Head of caudate nucleus (tissue), 42 donors: ENCODE measurements at regions not wholly inside any gene's neighbourhood (a gene's known extent, or its start where the extent isn't known, plus 50 kb on each side); places are given as distances from the start of the nearest gene placed in this dataset.
"Not testable (repeated sequence)": the region's sequence is repeated elsewhere in the genome, so short reads cannot be mapped to it uniquely, and the experiment has no call there.

Experiments used
- DNase-seq, 42 donors: peaks; one replicate each; pipeline versions ENCODE4 v3.0.0 to v3.0.0-alpha.2; 2020 to 2021; ENCODE audit warnings: mixed read lengths in 7 of 42
- intact Hi-C: fragments of 100-400 bp; cut with DNase I; formaldehyde crosslinking; loops from one replicate; pipeline ENCODE4 v1.15.0; 2022

DNA sequence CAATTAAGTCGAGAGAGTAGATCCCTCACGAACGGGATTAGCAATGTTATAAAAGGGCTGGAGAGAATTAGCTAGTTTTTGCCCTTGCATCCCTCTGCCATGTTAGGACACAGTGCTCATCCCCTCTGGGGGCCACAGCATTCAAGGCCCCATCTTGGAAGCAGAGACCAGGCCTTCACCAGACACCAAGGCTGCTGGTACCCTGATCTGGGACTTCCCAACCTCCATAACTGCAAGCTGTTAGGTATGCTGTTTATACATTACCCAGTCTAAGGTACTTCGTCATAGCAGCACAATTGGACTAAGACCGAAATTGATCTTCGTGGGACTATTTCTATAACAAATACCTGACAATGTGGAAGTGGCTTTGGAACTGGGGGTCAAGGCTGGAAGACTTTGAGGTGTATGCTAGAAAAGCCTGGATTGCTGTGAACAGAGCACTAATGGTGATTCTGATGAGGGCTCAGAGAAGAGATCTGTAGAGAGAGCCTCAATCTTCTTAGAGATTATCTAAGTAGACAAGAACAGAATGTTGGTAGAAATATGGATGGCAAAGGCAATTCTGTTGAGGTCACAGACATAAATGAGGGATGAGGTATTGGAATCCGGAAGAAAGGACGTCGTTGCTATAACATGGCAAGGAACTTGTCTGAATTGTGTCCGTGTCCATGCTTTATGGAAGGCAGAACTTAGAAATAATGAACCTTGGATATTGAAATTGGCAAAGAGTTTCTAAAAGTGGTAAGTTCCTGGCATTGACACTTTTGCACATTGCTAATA is 83.8 kb upstream of the KIF26B start:
- intact Hi-C loops: no loop called here
- no peak for DNase-seq

DNA sequence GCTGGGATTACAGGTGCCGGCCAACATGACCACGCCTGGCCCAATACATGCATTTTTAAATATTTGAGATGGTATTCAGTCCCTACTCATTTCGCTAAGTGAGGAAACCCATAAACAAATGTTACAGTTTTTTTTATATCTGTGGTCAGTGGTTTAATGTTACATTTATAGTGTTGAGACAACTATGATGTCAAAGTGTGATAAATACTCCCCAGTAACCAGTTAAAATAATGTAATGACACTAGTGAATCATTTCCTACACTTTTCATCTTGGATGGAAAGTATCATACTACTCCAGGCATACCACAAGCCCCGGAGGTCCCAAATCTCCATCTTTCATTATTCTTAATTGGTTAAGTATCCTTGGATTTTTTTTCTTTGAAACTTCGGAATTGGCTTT is 87.5 kb upstream of the KIF26B start:
- intact Hi-C loops: no loop called here
- no peak for DNase-seq

DNA sequence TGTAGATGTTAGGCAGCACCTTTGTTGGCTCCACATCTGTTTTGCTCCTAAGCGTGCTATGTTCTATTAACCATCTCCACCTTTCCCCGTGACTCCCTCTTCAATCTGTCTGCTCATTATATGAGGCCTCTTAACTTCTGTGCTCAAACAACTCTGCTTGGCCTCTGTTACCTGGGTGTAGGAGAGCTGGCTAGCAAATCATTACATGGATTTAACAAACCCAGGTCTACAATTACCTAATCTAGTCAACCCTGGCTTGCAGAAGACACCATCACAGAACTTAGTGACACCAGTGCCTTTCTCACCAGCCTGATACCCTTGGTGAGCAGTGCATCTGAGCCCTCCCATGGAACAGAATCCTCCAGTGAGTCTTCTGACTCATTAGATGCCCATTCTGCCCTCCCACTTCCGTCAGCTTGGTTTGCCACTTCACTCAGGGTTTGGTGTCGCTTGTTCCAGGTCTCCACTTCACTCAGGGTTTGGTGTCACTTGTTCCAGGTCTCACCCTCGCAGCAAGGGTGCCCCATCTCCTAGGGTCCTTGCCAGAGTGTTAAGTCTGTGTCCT is 92.0 kb upstream of the KIF26B start:
- DNase-seq: no peak
- intact Hi-C loops: no loop called here

DNA sequence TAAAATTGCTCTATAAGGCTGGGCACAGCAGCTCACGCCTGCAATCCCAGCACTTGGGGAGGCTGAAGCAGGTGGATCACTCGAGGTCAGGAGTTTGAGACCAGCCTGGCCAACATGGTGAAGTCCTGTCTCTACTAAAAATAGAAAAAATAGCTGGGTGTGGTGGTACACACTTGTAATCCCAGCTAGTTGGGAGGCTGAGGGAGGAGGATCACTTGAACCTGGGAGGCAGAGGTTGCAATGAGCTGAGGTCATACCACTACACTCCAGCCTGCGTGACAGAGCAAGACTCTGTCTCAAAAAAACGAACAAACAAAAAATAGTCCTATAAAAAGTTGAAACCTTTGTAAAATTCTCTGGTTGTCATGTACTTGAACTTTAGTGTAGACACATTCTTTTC is 93.0 kb upstream of the KIF26B start:
- DNase-seq, intact Hi-C loops: not testable (repeated sequence)

DNA sequence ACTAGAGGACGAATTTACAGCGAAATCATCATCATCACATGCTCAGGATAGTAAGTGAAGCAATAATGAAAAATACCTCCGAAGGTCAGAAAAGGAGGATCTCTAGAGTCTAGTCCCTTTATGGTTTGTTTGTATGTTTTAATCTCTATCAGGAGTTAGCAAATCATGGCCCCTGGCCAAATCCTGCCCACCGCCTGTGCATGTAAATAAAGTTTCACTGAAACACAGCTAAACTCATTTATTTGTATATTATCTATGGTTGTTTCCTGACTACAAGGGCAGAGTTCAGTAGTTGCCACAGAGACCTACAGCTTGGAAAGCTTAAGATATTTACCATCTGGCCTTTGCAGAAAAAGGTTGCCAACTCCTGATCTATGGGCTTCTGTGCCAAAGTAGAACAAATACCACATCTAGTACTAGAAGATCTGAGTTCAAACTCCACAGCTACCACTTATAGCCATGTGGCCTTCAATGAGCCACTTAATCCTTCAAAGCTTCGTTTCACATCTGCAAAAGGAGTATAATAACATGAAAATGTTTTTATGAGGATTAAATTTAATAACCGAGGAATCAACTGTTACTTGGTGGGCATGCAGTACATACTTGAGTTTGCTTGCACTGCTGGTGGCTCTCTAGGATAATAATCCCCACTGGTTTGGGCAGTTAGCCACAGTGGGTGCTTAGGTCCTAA is 94.0 kb upstream of the KIF26B start:
- no peak for DNase-seq
- intact Hi-C loops: no loop called here

DNA sequence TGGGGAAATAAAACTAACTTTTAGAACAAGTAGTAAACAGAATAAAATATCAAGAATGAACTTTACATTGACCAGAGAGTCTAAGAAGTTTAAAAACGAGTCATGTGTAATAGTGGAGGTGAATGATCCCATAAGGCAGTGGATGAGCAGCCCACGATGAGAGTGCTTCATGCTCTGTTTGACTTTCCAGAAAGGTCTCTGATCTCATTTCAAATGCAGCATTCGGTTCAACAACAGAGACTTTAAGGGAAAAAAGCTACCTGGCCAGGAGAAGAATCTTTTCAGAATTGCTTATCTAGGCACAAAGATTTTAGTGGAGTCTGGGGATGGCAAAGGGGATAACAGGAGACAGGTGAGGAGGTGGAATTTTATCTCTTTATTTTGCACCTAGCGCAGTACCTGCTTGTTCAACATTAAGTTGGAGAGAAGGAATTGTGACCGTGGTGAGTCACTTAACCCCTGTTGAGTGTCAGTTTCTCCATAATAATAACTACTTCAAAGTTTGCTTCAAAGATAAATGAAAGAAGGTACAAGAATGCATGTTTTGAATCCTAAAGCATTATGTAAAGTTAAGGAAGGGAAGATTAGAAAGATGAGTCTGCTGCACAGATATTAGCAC is 94.9 kb upstream of the KIF26B start:
- DNase-seq: no peak
- intact Hi-C loops: no loop called here

DNA sequence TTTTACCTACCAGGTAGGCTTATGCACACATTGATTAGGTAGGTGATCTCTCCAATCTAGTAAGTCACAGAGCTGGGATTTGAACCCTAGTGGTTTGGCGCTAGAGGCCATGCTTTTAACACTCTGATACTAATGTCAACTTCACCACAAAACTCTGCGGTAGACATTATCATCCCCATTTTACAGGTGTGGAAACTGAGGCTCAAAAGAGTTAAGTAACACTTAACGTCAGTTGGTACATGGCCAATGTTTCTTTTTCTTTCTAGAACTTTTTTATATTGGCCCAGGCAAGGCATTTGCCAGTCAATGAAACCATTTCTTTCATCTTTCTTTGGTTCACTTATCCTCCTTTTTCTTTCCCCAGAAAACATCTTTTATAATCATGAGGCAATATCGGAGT is 95.9 kb upstream of the KIF26B start:
- intact Hi-C loops: no loop called here
- no peak for DNase-seq

DNA sequence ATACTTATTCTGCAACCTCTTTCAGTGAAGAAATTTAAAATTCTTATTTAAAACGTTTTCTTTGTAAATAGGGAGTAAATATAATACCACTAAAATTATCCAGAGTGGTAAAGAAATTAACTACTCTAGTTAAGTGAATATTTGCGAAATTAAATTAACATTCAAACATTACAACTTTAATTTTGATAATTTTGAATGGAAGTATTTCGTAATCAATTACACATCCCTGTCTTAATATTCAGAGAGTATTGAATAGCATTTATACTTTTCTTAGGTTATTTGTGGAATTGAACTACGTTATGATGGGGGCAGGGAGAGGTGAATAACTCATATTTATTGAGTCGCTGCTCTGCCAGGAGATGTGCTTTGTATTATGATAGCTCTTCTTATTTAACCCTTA is 96.3 kb upstream of the KIF26B start:
- DNase-seq: no peak
- intact Hi-C loops: no loop called here

DNA sequence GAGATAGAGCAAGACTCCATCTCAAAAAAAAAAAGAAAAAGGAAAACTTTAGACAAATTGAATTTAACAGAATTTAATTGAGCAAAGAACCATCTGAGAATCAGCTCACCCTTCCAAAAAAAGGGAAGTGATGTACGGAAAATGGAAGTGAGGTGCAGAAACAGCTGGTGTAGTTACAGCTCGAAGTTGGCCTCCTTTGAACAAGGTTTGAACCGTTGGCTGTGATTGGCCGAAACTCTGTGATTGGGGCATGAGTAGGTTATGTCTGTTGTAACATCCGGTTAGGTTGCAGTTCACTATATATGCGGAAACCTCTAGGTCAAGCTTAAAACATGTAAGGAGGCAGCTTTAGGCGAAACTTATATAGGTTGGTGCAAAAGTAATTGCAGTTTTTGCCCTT is 97.9 kb upstream of the KIF26B start:
- intact Hi-C loops: no loop called here
- DNase-seq: no peak

DNA sequence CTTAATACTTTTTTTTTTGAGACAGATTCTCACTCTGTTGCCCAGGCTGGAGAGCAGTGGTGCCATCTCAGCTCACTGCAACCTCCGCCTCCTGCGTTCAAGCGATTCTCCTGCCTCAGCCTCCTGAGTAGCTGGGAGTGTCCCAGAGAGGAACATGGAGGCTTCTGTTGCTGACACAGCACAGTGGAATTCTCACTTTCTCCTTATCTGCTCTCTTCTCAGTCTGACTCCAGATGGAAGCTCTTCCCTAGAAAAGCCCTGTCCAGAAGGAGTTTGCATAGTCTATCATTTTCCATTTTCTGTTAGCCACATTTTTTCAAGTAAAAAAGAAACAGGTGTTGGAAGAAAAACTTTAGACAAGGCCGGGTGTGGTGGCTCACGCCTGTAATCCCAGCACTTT is 98.5 kb upstream of the KIF26B start:
- intact Hi-C loops, DNase-seq: not testable (repeated sequence)

DNA sequence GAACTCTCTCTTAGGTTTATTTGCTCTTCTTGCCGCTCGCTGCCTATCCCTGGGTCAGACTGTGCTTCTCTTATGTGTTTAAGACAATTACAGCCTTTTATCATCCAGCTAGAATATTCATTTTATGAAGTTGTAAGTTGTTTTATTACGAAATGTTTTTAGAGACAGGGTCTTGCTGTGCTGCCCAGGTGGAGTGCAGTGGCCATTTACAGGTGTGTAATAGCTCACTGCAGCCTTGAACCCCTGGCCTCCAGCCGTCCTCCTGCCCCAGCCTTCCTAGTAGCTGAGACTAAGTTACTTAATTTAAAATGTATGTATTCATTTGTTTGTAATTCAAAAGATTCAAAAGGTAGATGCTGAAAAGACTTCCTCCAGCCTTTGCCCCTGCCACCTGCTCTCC is 99.0 kb upstream of the KIF26B start:
- DNase-seq: no peak
- intact Hi-C loops: no loop called here

DNA sequence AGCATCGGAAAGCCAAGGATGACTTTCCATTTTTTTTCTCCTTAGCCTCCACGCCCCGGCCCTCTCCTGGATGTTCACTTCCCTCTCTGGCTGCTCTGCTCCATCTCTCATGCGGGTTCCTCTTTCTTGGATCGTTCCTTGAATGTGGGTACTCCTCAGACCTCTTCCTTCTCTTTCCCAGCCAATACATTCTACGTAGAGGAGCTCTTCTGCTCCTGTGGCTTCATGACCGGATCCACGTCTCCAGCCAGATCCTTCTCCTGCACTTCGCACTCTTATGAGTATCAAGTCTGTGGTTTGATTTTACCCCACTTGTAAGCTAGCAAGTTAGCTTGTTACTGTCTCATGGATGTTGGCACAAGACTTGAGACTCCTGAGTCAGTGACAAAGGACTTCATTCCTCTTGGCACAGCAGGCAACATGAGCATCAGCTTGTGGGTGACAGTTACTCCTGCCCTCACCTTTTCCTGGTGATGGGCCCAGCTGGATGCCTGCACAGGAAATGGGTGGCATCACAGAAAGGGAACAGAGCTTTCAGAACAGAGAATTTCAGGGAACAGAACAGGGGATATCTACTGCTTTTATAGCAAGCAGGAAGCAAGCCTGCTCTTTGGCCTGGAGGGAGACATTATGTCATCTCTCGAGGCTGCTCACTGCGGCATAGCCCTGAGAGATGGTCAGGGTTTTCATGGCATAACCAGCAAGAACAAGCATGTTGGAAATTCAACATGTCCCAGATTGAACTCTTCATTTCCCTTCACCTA is 100.1 kb upstream of the KIF26B start:
- intact Hi-C loops: no loop called here
- DNase-seq: peak in 1 of 42 donors; percentile 1

DNA sequence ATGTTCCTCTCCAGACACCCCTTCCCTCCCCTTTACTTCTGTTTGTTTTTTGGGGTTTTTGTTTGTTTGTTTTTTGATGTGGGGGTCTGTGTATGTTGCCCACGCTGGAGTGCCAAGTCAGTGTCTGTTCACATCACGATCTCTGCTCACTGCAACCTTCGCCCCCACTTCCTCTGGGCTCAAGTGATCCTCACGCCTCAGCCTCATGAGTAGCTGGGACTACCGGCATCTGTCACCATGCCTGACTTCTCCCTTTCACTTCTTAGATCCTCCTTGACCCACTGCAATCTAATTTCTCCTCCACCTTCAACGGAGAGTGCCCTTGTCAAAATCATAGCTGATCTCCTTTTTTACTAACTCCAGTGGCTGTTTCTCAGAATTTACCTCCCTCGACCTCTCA is 100.7 kb upstream of the KIF26B start:
- DNase-seq: peak in 5 of 42 donors; percentile 9 to 36 (median 16)
- intact Hi-C loops: no loop called here

DNA sequence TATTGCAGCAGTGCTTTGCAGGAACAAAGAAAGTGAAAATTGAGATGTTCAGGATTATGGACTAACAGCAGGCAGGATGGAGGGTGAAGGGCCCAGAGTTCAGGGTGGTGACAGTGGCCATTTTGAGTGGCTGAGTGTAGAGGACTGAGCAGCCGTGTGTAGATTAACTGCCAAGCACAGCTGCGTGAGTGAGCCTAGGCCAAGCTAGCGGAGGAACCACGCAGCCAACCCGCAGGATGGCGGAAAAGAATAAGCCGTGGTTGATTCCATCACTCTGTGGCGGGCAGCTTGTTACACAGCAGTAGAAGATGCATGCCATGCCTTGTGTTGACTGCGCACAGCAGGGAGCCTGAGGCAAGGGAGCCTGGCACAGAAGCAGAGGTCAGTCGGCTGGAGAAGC is 102.5 kb upstream of the KIF26B start:
- no peak for DNase-seq
- intact Hi-C loops: no loop called here

DNA sequence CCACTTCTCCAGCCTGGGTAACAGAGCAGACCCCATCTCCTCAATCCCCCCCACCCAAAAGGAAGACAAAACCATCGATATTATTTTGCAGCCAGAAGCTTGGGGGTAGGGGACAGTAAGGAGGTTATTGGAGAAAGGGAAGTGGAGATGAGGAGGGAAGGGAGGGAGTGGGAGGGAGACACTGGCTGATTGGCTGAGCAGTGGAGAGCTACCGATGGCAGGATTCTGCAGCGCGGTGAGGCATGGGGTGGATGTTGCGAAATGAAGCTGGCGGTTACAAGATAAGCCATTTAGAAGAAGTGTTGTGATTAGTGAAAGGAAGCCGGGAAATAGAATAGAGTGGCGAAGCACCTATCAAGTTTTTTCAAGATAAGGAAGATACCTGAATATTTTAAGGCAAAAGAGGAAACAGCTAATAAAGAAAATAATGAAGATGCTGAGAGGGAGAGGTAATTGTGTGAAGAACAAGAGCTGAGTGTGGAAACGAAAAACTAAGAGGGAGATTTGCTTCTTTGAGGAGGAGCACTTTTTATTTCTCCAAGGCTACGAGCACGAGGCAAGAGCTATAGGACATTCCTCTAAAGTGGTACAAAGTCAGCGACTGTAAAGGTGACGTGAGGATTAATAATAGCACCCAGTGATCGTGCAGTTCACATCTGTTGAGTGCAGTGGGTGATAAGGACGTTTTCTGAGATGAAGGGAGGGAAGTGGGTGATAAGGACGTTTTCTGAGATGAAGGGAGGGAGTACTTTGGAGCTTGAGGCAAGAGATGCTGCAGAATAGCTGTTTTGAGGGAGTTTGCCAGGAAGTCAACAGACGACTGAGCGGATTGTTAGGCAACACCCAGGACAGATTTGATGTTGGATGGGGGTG is 103.2 kb upstream of the KIF26B start:
- intact Hi-C loops: no loop called here
- DNase-seq: peak in 38 of 42 donors; percentile 21 to 79 (median 52)

DNA sequence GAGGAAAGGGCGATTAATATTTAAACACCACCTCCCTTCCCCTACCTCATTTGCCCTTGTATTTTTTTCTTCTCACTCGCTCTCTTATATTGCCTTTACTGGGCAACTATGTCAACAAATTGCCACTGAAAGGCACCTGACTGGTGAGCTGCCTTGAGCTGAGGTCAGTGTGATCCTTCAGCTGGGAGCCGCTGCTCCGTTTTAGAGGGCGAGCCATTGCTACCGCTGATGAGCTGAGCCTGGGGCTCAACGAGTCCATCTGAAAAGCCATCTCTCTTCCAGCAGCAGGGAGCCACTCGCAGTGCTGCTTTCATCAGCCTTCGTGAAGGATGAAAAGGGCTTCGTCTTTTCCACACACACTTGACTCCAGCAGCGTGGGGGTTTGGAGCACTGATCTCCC is 108.0 kb upstream of the KIF26B start:
- no peak for DNase-seq
- intact Hi-C loops: loop anchor here (10.0 kb wide), 3 partner anchors 82 to 212 kb away; partner anchors contain the start of genes COX20 and HNRNPU

DNA sequence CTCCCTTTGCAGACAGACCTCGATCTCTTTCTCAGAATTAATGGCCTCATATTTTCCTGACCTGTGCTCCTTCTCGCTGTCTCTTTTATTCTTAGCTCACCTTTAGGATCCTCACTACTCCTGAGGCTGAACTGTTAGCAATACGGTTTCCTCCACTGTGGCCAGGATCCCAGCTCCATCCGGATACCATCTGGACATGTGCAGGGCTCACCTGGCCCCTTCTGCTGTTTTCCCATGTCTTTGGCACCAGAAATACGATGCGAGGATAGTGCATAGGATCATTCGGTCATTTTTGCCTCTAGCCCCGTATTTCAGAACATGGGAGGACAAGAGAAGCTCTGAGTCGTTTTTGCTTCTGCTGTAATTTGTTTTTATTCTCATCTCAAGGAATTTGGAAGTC is 108.5 kb upstream of the KIF26B start:
- intact Hi-C loops: loop anchor here (10.0 kb wide), 3 partner anchors 82 to 212 kb away; partner anchors contain the start of genes COX20 and HNRNPU
- no peak for DNase-seq
